NOMO-1 (cell line): ENCODE measurements at regions not wholly inside any gene's neighbourhood (a gene's known extent, or its start where the extent isn't known, plus 50 kb on each side); places are given as distances from the start of the nearest gene placed in this dataset.
"Not testable (repeated sequence)": the region's sequence is repeated elsewhere in the genome, so short reads cannot be mapped to it uniquely, and the experiment has no call there.

Source experiments
- DNase-seq, 2 experiments: peaks; one replicate each; lab custom pipeline; 2025; ENCODE audit not compliant: unreplicated experiment in 2 of 2; lab: John Stamatoyannopoulos, UW

DNA sequence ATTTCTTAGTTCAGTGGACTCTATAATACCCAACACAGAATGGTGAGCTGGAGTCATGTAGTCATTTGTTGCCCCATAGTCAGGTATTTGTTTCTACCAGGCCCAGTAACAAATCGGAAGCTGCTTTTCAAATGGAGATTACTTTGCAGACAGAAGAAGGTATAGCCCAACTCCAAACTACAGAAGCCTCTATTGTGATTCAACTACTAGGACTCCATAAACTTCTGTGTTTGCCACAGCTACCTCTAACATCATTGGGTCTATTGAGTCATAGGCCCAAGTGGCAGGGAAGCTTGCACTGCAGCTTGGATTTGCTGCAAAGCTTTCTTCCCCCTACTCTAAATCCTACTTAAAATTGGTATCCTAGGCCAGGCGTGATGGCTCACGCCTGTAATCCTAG, 148.8 kb upstream of the STK26 start:
- no peak for DNase-seq

DNA sequence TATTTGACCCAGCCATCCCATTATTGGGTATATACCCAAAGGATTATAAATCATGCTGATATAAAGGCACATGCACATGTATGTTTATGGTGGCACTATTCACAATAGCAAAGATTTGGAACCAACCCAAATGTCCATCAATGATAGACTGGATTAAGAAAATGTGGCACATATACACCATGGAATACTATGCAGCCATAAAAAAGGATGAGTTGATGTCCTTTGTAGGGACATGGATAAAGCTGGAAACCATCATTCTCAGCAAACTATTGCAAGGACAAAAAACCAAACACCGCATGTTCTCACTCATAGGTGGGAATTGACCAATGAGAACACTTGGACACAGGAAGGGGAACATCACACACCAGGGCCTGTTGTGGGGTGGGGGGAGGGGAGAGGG, 147.3 kb upstream of the STK26 start:
- DNase-seq, result not testable (repeated sequence)

DNA sequence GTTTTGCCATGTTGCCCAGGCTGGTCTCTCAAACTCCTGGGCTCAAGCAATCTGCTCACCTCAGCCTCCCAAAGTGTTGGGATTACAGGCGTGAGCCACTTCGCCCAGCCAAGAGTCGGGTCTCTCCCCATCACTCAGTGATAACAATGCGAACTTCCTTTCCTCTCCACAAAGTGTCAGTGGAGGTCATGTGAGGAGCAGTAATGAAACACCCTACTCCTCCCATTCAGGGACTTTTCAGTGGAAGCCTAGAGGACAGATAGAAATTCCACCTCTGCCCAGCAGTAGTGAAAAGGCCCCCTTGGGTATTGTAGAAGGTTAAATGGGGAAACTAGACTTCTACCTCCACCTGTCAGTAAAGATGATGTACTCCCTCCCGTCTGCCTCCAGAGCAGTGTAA, 141.9 kb upstream of the STK26 start:
- no peak for DNase-seq

DNA sequence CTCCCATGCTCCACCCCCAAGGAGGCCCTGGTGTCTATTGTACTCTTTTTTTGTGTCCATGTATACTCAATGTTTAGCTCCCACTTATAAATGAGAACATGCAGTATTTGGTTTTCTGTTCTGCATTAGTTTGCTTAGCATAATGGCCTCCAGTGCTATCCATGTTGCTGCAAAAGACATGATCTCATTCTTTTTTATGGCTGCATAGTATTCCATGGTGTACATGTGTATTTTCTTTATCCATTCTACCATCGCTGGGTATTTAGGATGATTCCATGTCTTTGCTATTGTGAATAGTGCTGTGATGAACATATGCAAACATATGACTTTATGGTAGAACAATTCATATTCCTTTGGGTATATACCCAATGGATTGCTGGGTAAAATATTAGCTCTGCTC, 138.1 kb upstream of the STK26 start:
- not testable (repeated sequence) for DNase-seq

DNA sequence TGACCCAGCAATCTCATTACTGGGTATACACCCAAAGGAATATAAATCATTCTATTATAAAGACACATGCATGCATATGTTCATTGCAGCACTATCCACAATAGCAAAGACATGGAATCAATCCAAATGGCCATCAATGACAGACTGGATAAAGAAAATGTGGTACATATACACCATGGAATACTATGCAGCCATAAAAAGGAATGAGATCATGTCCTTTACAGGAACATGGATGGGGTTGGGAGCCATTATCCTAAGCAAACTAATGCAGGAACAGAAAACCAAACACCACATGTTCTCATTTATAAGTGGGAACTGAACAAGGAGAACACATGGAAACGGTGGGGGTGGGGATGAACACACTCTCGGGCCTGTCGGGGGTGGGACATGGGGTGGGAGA, 129.2 kb upstream of the STK26 start:
- DNase-seq, result not testable (repeated sequence)

- no peak for DNase-seq
Observed at GRCh38 chrX:131894995-131895394, 128.1 kb upstream of the STK26 start.

GRCh38 chrX:131895807-131896206, 127.3 kb upstream of the STK26 start:
- DNase-seq, result no peak

DNA sequence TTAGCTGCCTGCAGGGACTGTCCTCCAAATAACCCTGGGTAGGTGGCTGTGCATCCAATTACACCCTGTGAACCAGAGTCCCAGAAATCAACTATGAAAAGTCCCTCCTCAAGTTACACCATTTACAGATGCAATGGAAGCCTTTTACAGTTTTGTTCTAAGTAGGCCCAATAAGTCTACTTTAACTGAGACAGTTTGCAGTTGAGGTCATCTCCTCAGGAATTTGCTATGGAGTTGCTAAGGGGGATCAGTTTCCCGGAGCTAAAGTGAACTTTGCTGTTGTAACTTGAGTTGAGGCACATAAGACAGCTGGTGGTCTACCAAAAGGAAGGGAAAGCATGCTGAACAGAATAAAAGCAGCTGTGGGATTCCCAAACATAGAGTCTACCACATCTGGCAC, 121.6 kb upstream of the STK26 start:
- no peak for DNase-seq

GRCh38 chrX:131907488-131908314, 115.4 kb upstream of the STK26 start:
- no peak for DNase-seq

DNA sequence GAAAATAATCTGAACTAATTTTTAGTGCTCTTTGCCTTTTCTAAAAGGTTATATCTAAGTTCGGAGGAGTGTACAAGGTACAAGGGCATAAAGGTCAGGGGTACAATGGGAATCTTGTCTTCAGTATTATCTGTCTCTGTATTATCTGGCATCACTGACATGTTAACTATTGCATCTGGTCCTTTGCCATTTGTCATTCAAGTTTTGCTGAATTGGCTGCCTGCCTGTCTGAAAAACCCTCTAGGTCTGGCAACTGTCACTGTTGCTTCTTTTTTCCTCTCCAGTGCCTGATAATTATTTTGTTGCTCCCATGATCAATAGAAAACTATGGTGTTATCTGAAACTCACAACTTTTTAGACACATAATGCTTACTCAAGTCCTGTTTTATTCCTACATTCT, 112.5 kb upstream of the STK26 start:
- DNase-seq, result no peak

- no peak for DNase-seq
Observed at GRCh38 chrX:131915488-131915887, 107.6 kb upstream of the STK26 start.

DNA sequence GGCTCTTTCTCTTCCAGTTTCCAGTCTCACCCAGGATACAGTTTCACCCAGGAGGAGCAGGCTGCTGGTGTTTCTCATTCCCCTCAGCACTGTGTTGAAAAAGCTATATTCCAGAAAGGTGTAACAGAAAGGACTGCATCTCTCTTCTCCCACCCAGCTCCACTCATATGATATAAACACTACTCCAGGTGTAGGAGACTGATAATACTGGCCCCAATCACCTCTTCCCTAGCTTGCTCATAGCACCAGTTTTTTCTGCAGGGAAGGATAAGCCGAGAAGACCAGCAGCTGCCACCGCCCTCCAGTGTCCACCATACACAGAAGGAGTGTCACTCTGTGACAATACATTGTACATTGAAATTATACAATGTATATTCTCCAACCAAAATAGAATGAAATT, 105.5 kb upstream of the STK26 start:
- no peak for DNase-seq

DNA sequence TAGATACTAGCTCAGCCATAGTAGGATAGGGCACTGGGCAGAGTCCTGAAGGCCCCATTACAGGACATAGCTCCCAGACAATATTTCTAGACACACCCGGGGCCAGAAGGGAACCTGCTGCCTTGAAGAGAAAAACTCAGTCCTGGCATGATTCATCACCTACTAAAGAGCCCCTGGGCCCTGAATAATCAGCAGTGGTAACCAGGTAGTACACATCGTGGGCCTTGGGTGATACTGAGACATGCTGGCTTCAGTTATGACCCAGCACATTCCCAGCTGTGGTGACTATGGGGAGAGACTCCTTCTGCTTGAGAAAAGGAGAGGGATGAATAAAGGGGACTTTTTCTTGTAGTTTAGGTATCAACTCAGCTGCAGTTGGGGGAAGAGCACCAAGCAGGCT, 104.3 kb upstream of the STK26 start:
- DNase-seq, result no peak

DNA sequence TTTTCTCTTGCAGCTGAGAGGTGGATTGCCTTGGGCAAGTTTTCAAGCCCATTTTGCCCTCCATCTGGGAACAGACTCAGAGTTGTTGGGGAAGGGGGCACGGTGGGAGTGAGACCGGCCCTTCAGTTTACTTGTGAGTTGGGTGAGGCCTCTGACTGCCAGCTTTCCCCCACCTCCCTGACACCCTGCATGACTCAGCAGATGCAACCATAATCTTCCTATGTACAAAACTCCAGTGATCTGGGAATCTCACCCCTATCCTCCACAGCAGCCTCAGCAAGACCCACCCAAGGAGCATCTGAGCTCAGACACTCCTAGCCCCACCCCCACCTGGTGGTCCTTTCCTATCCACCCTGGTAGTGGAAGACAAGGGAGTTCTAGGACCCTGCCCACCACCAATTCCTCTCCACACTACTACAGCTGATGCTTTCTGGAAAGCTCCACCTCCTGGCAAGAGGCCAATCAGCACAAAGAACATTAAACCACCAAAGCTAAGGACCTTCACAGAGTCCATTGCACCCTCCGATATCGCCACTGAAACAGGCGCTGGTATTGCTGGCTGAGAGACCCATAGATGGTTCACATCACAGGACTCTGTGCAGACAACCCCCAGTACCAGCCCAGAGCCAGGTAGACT, 99.4 kb upstream of the STK26 start:
- no peak for DNase-seq

GRCh38 chrX:131938749-131939148, 84.4 kb upstream of the STK26 start:
- DNase-seq, result no peak

- no peak for DNase-seq
Observed at GRCh38 chrX:131942034-131942433, 81.1 kb upstream of the STK26 start.

- DNase-seq, result no peak
Observed at GRCh38 chrX:131944936-131945902, 77.9 kb upstream of the STK26 start.

- no peak for DNase-seq
Observed at GRCh38 chrX:131951166-131951565, 71.9 kb upstream of the STK26 start.

- DNase-seq, result no peak
Observed at GRCh38 chrX:131955099-131955777, 67.9 kb upstream of the STK26 start.

DNA sequence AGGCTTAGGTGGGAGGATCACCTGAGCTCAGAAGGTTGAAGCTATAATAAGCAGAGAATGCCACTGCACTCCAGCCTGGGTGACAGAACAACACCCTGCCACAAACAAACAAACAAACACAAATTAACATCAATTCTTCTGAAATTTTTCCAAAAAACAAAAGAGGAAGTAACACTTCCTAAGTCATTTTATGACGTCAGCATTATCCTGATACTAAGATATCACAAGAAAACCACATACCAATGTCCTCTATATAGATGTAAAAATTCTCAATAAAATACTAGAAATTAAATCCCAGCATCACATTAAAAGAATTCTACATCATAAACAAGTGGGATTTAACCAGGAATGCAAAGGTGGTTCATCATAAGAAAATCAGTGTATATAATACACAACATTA, 64.4 kb upstream of the STK26 start:
- no peak for DNase-seq

DNA sequence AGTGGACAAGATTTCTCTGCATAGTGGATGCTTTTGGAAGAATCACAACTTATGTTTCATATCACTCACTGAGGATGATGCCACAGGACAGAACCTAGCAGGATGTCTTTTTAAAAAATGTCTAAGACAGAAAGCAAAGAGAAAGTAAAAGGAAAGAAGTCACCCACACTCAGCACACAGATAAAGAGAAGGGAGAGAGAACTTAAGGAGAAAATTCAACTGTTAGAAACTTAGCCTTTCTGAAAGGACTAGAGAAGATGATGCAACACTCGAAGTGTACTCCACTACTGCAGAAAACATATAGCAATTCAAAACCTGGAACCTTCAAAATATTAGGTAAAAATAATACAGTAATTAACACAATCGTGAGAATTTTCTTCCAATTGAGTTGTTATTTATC, 52.8 kb upstream of the STK26 start:
- peak in 1 of 2 experiments; percentile 0 for DNase-seq
